PFSK-1 (cell line): ENCODE measurements at regions not wholly inside any gene's neighbourhood (a gene's known extent, or its start where the extent isn't known, plus 50 kb on each side); places are given as distances from the start of the nearest gene placed in this dataset.

Experiments used
- FOXP2 ChIP-seq: optimal IDR thresholded peaks from 2 replicates; pipeline ENCODE3; 2011; ENCODE audit warnings: borderline replicate concordance, control low read depth, inconsistent platforms; ENCODE audit not compliant: insufficient read depth; ENCODE audit errors: extremely low read length, extremely low read depth
- POLR2AphosphoS5 ChIP-seq: IDR thresholded peaks from 2 replicates; pipeline ENCODE4 v1.6.1; 2012; ENCODE audit warnings: low read depth, mild to moderate bottlenecking, control low read depth, low read length, moderate library complexity
- SIN3A ChIP-seq: IDR thresholded peaks from 2 replicates; pipeline ENCODE4 v1.6.1; 2012; ENCODE audit warnings: mild to moderate bottlenecking, low read length, moderate library complexity, borderline replicate concordance; ENCODE audit not compliant: insufficient read depth
- TAF1 ChIP-seq: IDR thresholded peaks from 2 replicates; pipeline ENCODE4 v1.6.1; 2012; ENCODE audit warnings: low read length, control low read depth, borderline replicate concordance; ENCODE audit not compliant: insufficient read depth
- TF ChIP-seq, protein P1 (sequence below), 2 experiments: IDR thresholded peaks; 2 replicates each; pipeline versions ENCODE4 v1.6.1 to v1.8.0; 2011 to 2012; ENCODE audit warnings: low read depth in 2 of 2, low read length in 2 of 2, control low read depth in 1 of 2, inconsistent platforms in 1 of 2, mild to moderate bottlenecking in 1 of 2, moderate library complexity in 1 of 2; ENCODE audit not compliant: insufficient read depth in 1 of 2

DNA sequence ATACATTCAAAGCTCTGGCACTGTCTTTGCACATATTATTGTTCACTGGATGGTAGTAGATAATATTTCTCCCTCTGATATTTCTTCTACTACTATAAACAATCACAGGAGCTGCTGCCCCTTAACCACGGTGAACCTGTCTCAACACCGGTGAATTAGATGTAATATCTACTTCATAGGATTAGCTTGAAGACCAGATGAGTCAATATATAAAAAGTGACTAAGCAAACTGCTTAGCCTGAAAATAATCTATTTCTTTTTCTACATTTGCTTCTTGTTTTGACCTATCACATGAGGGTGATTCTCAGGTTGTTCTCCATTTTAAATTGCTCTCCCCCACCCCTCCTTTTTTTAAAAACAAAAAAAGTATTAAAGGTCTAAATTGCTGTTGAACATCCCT, 645.5 kb downstream of the ANKRD50 start:
- TF ChIP-seq, protein P1, sequence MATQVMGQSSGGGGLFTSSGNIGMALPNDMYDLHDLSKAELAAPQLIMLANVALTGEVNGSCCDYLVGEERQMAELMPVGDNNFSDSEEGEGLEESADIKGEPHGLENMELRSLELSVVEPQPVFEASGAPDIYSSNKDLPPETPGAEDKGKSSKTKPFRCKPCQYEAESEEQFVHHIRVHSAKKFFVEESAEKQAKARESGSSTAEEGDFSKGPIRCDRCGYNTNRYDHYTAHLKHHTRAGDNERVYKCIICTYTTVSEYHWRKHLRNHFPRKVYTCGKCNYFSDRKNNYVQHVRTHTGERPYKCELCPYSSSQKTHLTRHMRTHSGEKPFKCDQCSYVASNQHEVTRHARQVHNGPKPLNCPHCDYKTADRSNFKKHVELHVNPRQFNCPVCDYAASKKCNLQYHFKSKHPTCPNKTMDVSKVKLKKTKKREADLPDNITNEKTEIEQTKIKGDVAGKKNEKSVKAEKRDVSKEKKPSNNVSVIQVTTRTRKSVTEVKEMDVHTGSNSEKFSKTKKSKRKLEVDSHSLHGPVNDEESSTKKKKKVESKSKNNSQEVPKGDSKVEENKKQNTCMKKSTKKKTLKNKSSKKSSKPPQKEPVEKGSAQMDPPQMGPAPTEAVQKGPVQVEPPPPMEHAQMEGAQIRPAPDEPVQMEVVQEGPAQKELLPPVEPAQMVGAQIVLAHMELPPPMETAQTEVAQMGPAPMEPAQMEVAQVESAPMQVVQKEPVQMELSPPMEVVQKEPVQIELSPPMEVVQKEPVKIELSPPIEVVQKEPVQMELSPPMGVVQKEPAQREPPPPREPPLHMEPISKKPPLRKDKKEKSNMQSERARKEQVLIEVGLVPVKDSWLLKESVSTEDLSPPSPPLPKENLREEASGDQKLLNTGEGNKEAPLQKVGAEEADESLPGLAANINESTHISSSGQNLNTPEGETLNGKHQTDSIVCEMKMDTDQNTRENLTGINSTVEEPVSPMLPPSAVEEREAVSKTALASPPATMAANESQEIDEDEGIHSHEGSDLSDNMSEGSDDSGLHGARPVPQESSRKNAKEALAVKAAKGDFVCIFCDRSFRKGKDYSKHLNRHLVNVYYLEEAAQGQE (IDR thresholded peaks at IDR 0.05; ENCODE audit: insufficient read depth in 1 of 2, low read depth in 2 of 2, low read length in 2 of 2): no peak
- TF ChIP-seq POLR2AphosphoS5 (no peak), FOXP2 (no peak), TAF1 (no peak), SIN3A (no peak)

DNA sequence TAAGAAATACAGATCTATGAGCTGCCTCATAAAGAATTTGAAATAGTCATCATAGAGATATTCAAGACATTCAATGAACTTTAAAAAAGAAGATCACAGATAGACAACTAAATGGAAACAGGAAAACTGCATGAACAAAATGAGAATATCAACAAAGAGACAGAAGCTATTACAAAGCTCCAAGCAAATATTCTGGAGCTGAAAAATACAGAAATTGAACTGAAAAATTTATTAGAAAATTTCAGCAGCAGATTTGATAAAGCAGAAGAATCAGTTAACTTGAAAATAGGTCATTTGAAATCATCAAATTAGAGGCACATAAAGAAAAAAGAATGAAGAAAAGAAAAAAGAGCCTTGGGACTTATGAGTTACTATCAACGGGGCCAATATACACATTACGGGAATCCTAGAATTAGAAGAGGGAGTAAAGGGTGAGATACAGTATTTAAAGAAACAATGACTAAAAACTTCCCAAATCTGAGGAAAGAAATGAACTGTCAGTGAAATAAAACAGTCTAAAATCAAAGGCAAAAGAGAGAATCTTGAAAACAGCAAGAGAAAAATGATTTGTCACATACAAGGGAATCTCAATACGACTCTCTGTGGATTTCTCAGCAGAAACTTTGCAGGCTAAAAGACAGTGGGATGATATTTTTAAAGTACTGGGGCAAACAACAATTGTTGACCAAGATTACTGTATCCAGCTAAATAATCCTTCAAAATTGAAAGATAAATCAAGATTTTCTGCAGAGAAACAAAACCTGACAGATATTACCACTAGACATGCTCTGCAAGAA, 641.6 kb downstream of the ANKRD50 start:
- TF ChIP-seq, protein P1 (IDR thresholded peaks at IDR 0.05; ENCODE audit: insufficient read depth in 1 of 2, low read depth in 2 of 2, low read length in 2 of 2): no peak
- TF ChIP-seq TAF1 (no peak), SIN3A (no peak), FOXP2 (no peak), POLR2AphosphoS5 (no peak)

DNA sequence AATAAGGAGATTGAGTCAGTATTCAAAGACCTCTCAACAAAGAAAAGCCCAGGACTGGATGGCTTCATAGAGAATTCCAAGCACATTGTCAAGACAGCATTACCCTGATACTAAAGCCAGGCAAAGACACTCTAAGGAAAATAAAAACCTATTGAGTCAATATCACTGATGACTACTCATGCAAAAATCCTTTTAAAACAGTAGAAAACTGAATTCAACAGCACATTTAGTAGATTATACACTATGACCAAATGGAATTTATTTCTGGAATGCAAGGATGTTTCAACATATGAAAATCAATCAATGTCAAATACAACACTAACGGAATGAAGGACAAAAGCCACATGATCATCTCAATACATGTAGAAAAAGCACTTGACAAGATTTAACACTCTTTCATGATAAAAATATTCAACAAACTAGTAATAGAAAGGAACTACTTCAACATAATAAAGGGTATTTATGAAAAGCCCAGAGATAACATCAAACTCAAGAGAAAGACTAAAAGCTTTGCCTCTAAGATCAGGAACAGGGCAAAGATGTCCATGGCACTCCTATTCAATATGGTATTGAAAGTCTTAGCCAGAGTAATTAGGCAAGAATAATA, 633.3 kb downstream of the ANKRD50 start:
- TF ChIP-seq, protein P1 (IDR thresholded peaks at IDR 0.05; ENCODE audit: insufficient read depth in 1 of 2, low read depth in 2 of 2, low read length in 2 of 2): no peak
- TF ChIP-seq TAF1 (no peak), SIN3A (no peak), POLR2AphosphoS5 (no peak), FOXP2 (no peak)

DNA sequence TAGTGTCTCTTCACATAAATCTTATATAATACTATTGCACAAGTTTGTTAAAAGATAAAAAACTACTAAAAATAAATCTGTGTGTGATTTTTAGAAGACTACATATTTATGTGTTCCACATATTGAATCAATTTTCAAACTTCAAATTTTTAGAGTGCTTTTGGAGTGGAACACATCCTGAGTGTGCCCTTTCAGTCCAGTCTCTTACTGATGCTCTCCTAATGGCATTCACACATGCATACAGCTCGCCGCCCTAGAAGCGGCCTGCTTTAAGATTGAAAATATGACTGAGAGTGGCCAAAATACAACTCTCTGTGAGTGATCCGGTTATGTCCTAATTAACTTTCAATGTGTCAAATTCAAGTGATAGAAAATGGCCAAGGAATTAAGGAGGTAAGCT, 628.8 kb downstream of the ANKRD50 start:
- TF ChIP-seq TAF1 (no peak), FOXP2 (no peak), SIN3A (no peak), POLR2AphosphoS5 (no peak)
- TF ChIP-seq, protein P1 (IDR thresholded peaks at IDR 0.05; ENCODE audit: insufficient read depth in 1 of 2, low read depth in 2 of 2, low read length in 2 of 2): no peak
